DLD1 (cell line): ENCODE measurements at regions not wholly inside any gene's neighbourhood (a gene's known extent, or its start where the extent isn't known, plus 50 kb on each side); places are given as distances from the start of the nearest gene placed in this dataset.
"Not testable (repeated sequence)": the region's sequence is repeated elsewhere in the genome, so short reads cannot be mapped to it uniquely, and the experiment has no call there.

Experiments
- in situ Hi-C: cut with HindIII; loops from 2 replicates; pipeline ENCODE4 v1.10.0; 2017; ENCODE audit warnings: low sequenced_read_pairs

GRCh38 chr6:170069611-170070010 lies 221.3 kb downstream of the DLL1 start:
- in situ Hi-C loops: no loop called here

GRCh38 chr6:170068496-170068895 lies 222.4 kb downstream of the DLL1 start:
- in situ Hi-C loops: no loop called here

- in situ Hi-C loops: no loop called here
These were observed 222.9 kb downstream of the DLL1 start for GRCh38 chr6:170067923-170068360.

GRCh38 chr6:170067181-170067641 lies 223.7 kb downstream of the DLL1 start:
- in situ Hi-C loops: no loop called here

- in situ Hi-C loops: no loop called here
These were observed 224.2 kb downstream of the DLL1 start for GRCh38 chr6:170066679-170067078.

- in situ Hi-C loops: no loop called here
These were observed 226.9 kb downstream of the DLL1 start for GRCh38 chr6:170063851-170064602.

GRCh38 chr6:170063431-170063830 lies 227.4 kb downstream of the DLL1 start:
- in situ Hi-C loops: no loop called here

GRCh38 chr6:170062915-170063241 lies 228.0 kb downstream of the DLL1 start:
- in situ Hi-C loops: no loop called here

- in situ Hi-C loops: no loop called here
These were observed 228.5 kb downstream of the DLL1 start for GRCh38 chr6:170062209-170062914.

GRCh38 chr6:170058878-170059485 lies 231.9 kb downstream of the DLL1 start:
- in situ Hi-C loops: no loop called here

- in situ Hi-C loops: no loop called here
These were observed 232.7 kb downstream of the DLL1 start for GRCh38 chr6:170057961-170058877.

- in situ Hi-C loops: no loop called here
These were observed 233.7 kb downstream of the DLL1 start for GRCh38 chr6:170057034-170057734.

GRCh38 chr6:170056278-170056711 lies 234.6 kb downstream of the DLL1 start:
- in situ Hi-C loops: no loop called here

- in situ Hi-C loops: not testable (repeated sequence)
These were observed 235.1 kb downstream of the DLL1 start for GRCh38 chr6:170055797-170056196.

- in situ Hi-C loops: no loop called here
These were observed 236.8 kb downstream of the DLL1 start for GRCh38 chr6:170053966-170054661.

GRCh38 chr6:170052991-170053821 lies 237.7 kb downstream of the DLL1 start:
- in situ Hi-C loops: no loop called here

- in situ Hi-C loops: no loop called here
These were observed 239.4 kb downstream of the DLL1 start for GRCh38 chr6:170051229-170052172.

GRCh38 chr6:170050591-170051041 lies 240.3 kb downstream of the DLL1 start:
- in situ Hi-C loops: no loop called here
